Tibial nerve (tissue), 3 donors: ENCODE measurements at regions not wholly inside any gene's neighbourhood (a gene's known extent, or its start where the extent isn't known, plus 50 kb on each side); places are given as distances from the start of the nearest gene placed in this dataset.

Experiments
- CTCF ChIP-seq, 5 experiments: fragments of 200-600 bp in 3 of 5; fragments of 450-650 bp in 2 of 5; sonication (generic) in 3 of 5; IDR thresholded peaks; one replicate each; pipeline ENCODE4 v1.5.1; 2016 to 2019; ENCODE audit warnings: antibody characterized with exemption in 5 of 5, mild to moderate bottlenecking in 3 of 5, moderate library complexity in 2 of 5
- POLR2A ChIP-seq, 2 donors: fragments of 450-650 bp; IDR thresholded peaks; one replicate each; pipeline ENCODE4 v1.6.1; 2017; ENCODE audit warnings: antibody characterized with exemption in 2 of 2, mild to moderate bottlenecking in 2 of 2, moderate library complexity in 2 of 2

GRCh38 chr4:18840481-18840880, 818.9 kb upstream of the LCORL start:
- TF ChIP-seq POLR2A (IDR thresholded peaks at IDR 0.05) (no peak), CTCF (IDR thresholded peaks at IDR 0.05) (no peak)
